B cell (primary cell): ENCODE measurements at regions not wholly inside any gene's neighbourhood (a gene's known extent, or its start where the extent isn't known, plus 50 kb on each side); places are given as distances from the start of the nearest gene placed in this dataset.

Experiments
- EZH2 ChIP-seq: IDR thresholded peaks from 2 replicates; pipeline ENCODE4 v1.6.1; 2012; ENCODE audit warnings: borderline replicate concordance, low read depth, mild to moderate bottlenecking, moderate library complexity, low read length; ENCODE audit not compliant: insufficient read depth, poor library complexity, severe bottlenecking
- TF ChIP-seq, protein P1 (sequence below): fragments of 200-600 bp; IDR thresholded peaks from one replicate; pipeline ENCODE4 v1.8.0; 2022; ENCODE audit warnings: antibody characterized with exemption, mild to moderate bottlenecking

GRCh38 chr19:33888665-33889064 is 92.0 kb downstream of the KCTD15 start:
- TF ChIP-seq, protein P1, sequence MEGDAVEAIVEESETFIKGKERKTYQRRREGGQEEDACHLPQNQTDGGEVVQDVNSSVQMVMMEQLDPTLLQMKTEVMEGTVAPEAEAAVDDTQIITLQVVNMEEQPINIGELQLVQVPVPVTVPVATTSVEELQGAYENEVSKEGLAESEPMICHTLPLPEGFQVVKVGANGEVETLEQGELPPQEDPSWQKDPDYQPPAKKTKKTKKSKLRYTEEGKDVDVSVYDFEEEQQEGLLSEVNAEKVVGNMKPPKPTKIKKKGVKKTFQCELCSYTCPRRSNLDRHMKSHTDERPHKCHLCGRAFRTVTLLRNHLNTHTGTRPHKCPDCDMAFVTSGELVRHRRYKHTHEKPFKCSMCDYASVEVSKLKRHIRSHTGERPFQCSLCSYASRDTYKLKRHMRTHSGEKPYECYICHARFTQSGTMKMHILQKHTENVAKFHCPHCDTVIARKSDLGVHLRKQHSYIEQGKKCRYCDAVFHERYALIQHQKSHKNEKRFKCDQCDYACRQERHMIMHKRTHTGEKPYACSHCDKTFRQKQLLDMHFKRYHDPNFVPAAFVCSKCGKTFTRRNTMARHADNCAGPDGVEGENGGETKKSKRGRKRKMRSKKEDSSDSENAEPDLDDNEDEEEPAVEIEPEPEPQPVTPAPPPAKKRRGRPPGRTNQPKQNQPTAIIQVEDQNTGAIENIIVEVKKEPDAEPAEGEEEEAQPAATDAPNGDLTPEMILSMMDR, result no peak
- TF ChIP-seq EZH2, result no peak
